ENCODE measurements at regions not wholly inside any gene's neighbourhood (a gene's known extent, or its start where the extent isn't known, plus 50 kb on each side); places are given as distances from the start of the nearest gene placed in this dataset.

DNA sequence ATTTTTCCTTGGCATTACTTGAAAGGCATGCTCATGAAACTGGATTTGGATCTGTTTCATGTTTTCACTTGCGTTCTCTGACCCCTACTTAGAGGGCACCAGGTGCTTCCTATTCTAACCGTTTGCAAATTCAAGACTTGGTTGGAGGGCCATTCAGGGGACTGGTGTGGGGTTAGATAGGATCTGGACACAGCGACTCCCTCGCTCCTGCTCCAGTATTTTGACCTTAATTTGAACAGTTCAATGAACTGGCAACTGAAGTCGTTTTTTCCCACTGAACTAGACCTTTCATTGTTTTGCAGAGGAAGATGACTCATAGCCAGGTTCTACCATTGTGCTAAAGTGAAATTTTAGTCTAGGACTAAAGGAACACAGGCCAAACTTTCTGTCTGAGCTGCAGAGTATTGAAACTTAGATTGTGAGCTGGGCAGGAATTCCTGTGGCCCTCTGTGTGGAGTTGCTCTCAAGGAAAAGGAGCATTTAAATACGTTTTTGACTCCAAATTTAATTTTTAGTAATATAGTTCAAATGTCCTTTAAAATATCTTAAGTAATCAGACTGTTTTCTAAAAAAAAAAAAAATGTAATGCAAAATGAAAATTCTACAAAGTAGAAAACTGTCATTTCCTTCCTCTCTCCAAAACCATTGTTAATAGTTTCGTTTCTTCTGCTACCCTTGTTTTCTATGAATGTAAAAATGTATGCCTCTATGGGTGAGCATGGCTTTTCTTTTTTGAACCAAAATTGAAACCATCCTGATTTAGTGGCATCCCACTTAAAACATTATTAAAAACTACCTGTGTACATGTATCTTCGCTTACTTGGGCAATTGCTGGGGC lies 64.8 kb downstream of the UTRN start (continued):
- TF ChIP-seq, protein P1, sequence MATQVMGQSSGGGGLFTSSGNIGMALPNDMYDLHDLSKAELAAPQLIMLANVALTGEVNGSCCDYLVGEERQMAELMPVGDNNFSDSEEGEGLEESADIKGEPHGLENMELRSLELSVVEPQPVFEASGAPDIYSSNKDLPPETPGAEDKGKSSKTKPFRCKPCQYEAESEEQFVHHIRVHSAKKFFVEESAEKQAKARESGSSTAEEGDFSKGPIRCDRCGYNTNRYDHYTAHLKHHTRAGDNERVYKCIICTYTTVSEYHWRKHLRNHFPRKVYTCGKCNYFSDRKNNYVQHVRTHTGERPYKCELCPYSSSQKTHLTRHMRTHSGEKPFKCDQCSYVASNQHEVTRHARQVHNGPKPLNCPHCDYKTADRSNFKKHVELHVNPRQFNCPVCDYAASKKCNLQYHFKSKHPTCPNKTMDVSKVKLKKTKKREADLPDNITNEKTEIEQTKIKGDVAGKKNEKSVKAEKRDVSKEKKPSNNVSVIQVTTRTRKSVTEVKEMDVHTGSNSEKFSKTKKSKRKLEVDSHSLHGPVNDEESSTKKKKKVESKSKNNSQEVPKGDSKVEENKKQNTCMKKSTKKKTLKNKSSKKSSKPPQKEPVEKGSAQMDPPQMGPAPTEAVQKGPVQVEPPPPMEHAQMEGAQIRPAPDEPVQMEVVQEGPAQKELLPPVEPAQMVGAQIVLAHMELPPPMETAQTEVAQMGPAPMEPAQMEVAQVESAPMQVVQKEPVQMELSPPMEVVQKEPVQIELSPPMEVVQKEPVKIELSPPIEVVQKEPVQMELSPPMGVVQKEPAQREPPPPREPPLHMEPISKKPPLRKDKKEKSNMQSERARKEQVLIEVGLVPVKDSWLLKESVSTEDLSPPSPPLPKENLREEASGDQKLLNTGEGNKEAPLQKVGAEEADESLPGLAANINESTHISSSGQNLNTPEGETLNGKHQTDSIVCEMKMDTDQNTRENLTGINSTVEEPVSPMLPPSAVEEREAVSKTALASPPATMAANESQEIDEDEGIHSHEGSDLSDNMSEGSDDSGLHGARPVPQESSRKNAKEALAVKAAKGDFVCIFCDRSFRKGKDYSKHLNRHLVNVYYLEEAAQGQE (IDR thresholded peaks at IDR 0.05; ENCODE audit: unreplicated experiment): no peak
- TF ChIP-seq STAT1 (IDR thresholded peaks at IDR 0.05; ENCODE audit: unreplicated experiment) (no peak), POLR2AphosphoS5 (IDR thresholded peaks at IDR 0.05; ENCODE audit: low read depth) (no peak)

DNA sequence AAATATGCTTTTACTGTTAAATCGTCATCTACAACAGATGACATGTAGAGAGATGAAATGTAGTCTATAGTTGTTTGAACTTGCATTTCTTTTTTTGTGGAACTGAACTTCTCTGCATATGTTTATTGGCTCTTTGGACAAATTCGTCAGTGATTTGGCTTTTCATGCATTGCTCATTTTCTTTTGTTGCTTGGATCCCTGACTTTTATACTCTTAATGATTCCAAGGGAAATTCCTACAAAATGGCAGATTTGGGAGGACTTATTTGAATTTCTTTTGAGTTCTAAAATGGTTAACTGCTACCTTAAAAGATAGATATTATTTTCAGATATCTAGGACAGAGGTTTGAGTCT lies 65.4 kb downstream of the UTRN start:
- Histone ChIP-seq H3K9me2 (ENCODE audit: insufficient read depth) (no peaks in the 10 kb centered on the region), H3K36me3 (ENCODE audit: insufficient read depth) (no peaks in the 10 kb centered on the region), H3K27ac (ENCODE audit: low read depth) (no peak overlapping the region), H3K4me1 (ENCODE audit: insufficient read depth) (peaks cover 18% of the 10 kb centered on the region), H3K27me3 (ENCODE audit: insufficient read depth) (no peaks in the 10 kb centered on the region), H3K79me2 (replicated peaks; ENCODE audit: insufficient read depth) (peaks cover 77% of the 10 kb centered on the region), H3K4me3 (no peak overlapping the region), H3K4me2 (0 out of 2 replicates have a peak overlapping the region, but pooled peaks have one; percentile 13), H2AFZ (no peak overlapping the region), H4K20me1 (replicated peaks; ENCODE audit: insufficient read depth) (no peaks in the 10 kb centered on the region), H3F3A (replicated peaks; ENCODE audit: low read depth) (no peaks in the 10 kb centered on the region)
- ATAC-seq (no peak), DNase-seq (ENCODE audit: low spot score) (no peak)
- H3K27me3 Mint-ChIP-seq (ENCODE audit: insufficient read depth, low read depth, poor library complexity): peaks cover 6% of the 10 kb centered on the region
- H3K36me3 Mint-ChIP-seq (ENCODE audit: low read depth): peaks cover 10% of the 10 kb centered on the region
- no peak overlapping the region for H3K4me3 Mint-ChIP-seq
- peaks cover 2% of the 10 kb centered on the region; the same call in 2 of the 3 replicates for H3K9me3 Mint-ChIP-seq
- 0 out of 2 replicates have a peak overlapping the region, but pooled peaks have one; percentile 36 for H3K27ac Mint-ChIP-seq
- peaks cover 42% of the 10 kb centered on the region for H3K4me1 Mint-ChIP-seq
- TF ChIP-seq, protein P1 (IDR thresholded peaks at IDR 0.05; ENCODE audit: unreplicated experiment): no peak
- TF ChIP-seq, protein P2, sequence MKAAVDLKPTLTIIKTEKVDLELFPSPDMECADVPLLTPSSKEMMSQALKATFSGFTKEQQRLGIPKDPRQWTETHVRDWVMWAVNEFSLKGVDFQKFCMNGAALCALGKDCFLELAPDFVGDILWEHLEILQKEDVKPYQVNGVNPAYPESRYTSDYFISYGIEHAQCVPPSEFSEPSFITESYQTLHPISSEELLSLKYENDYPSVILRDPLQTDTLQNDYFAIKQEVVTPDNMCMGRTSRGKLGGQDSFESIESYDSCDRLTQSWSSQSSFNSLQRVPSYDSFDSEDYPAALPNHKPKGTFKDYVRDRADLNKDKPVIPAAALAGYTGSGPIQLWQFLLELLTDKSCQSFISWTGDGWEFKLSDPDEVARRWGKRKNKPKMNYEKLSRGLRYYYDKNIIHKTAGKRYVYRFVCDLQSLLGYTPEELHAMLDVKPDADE (IDR thresholded peaks at IDR 0.05): no peak
- TF ChIP-seq ZNF114 (CRISPR knock-in tag; IDR thresholded peaks at IDR 0.05) (no peak), NANOG (IDR thresholded peaks at IDR 0.05; ENCODE audit: borderline replicate concordance) (no peak), EZH2phosphoT487 (IDR thresholded peaks at IDR 0.05; ENCODE audit: unreplicated experiment) (no peak)
- TF ChIP-seq, protein P3, sequence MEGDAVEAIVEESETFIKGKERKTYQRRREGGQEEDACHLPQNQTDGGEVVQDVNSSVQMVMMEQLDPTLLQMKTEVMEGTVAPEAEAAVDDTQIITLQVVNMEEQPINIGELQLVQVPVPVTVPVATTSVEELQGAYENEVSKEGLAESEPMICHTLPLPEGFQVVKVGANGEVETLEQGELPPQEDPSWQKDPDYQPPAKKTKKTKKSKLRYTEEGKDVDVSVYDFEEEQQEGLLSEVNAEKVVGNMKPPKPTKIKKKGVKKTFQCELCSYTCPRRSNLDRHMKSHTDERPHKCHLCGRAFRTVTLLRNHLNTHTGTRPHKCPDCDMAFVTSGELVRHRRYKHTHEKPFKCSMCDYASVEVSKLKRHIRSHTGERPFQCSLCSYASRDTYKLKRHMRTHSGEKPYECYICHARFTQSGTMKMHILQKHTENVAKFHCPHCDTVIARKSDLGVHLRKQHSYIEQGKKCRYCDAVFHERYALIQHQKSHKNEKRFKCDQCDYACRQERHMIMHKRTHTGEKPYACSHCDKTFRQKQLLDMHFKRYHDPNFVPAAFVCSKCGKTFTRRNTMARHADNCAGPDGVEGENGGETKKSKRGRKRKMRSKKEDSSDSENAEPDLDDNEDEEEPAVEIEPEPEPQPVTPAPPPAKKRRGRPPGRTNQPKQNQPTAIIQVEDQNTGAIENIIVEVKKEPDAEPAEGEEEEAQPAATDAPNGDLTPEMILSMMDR (conservative IDR thresholded peaks at IDR 0.05; ENCODE audit: low read depth in 2 of 2): no peak

Data from GM23338 (cell line).